HepG2 (cell line): ENCODE measurements at regions not wholly inside any gene's neighbourhood (a gene's known extent, or its start where the extent isn't known, plus 50 kb on each side); places are given as distances from the start of the nearest gene placed in this dataset.
A peak's percentile ranks its signal among the peaks of the same experiment; 100 is the strongest.

Experiments
- ASH2L ChIP-seq: fragments of 300-600, 200-600 bp; sonication (generic); IDR thresholded peaks from 2 replicates; pipeline ENCODE4 v1.7.0; 2017; ENCODE audit warnings: low read depth, mild to moderate bottlenecking, moderate library complexity, mixed read lengths, low read length; ENCODE audit not compliant: insufficient read length
- BRF2 ChIP-seq: sonication (generic); formaldehyde crosslinking; IDR thresholded peaks from 2 replicates; pipeline ENCODE4 v1.8.1; 2022; ENCODE audit warnings: mild to moderate bottlenecking, missing genetic modification reagents
- CEBPG ChIP-seq: IDR thresholded peaks from 2 replicates; pipeline ENCODE4 v1.6.1; 2016
- CENPT ChIP-seq: sonication (generic); formaldehyde crosslinking; IDR thresholded peaks from 2 replicates; pipeline ENCODE4 v1.8.0; 2022; ENCODE audit warnings: low read depth, mild to moderate bottlenecking, moderate library complexity, missing genetic modification reagents
- EP300 ChIP-seq, 3 experiments: sonication (generic) in 1 of 3; formaldehyde crosslinking in 1 of 3; IDR thresholded peaks; 2 replicates each; pipeline versions ENCODE4 v1.5.1 to v1.6.1; 2011 to 2020; ENCODE audit warnings: low read depth in 2 of 3, low read length in 2 of 3, borderline replicate concordance in 1 of 3, improper control_type of control experiment in 1 of 3, mild to moderate bottlenecking in 1 of 3, missing genetic modification reagents in 1 of 3, moderate library complexity in 1 of 3
- ETV5 ChIP-seq: IDR thresholded peaks from 2 replicates; pipeline ENCODE4 v1.6.1; 2018; ENCODE audit warnings: missing biosample characterization, missing genetic modification reagents, inconsistent platforms, borderline replicate concordance
- FOXA1 ChIP-seq, 2 experiments: fragments of 450-650 bp in 1 of 2; sonication (generic) in 1 of 2; formaldehyde crosslinking in 1 of 2; IDR thresholded peaks; 2 replicates each; pipeline versions ENCODE4 v1.4.0 to v1.6.1; 2016 to 2020; ENCODE audit warnings: missing genetic modification reagents in 1 of 2
- FOXP4 ChIP-seq: sonication (generic); formaldehyde crosslinking; IDR thresholded peaks from 2 replicates; pipeline ENCODE4 v1.4.0; 2020; ENCODE audit warnings: missing genetic modification reagents
- GATA4 ChIP-seq: sonication (generic); IDR thresholded peaks from 2 replicates; pipeline ENCODE4 v1.6.1; 2016; ENCODE audit warnings: antibody characterized with exemption, low read depth, borderline replicate concordance
- HOMEZ ChIP-seq: IDR thresholded peaks from 2 replicates; pipeline ENCODE4 v1.6.1; 2016; ENCODE audit warnings: low read depth
- MLX ChIP-seq: IDR thresholded peaks from 2 replicates; pipeline ENCODE4 v1.6.1; 2016
- NFIC ChIP-seq: IDR thresholded peaks from 2 replicates; pipeline ENCODE4 v1.6.1; 2012; ENCODE audit warnings: mild to moderate bottlenecking, low read length, inconsistent platforms
- RELA ChIP-seq: sonication (generic); formaldehyde crosslinking; IDR thresholded peaks from 2 replicates; pipeline ENCODE4 v1.4.0; 2020; ENCODE audit warnings: missing genetic modification reagents
- SNAPC4 ChIP-seq: sonication (generic); formaldehyde crosslinking; IDR thresholded peaks from 2 replicates; pipeline ENCODE4 v1.4.0; 2020; ENCODE audit warnings: mild to moderate bottlenecking, missing genetic modification reagents
- SYNCRIP ChIP-seq: fragments of 200-400 bp; formaldehyde crosslinking; IDR thresholded peaks from 2 replicates; pipeline ENCODE4 v1.6.1; 2018; ENCODE audit warnings: mild to moderate bottlenecking, low read depth, low read length; ENCODE audit not compliant: insufficient read depth
- ZNF367 ChIP-seq: sonication (generic); formaldehyde crosslinking; IDR thresholded peaks from 2 replicates; pipeline ENCODE4 v1.4.0; 2020; ENCODE audit warnings: missing genetic modification reagents, borderline replicate concordance
- ZNF788 ChIP-seq: sonication (generic); formaldehyde crosslinking; IDR thresholded peaks from 2 replicates; pipeline ENCODE4 v1.5.0; 2020; ENCODE audit warnings: mild to moderate bottlenecking, missing genetic modification reagents, borderline replicate concordance

- TF ChIP-seq BRF2 (CRISPR knock-in tag) (no peak), EP300 (IDR thresholded peaks at IDR 0.05; ENCODE audit: low read depth in 2 of 2, low read length in 2 of 2) (no peak; a peak in 2 of 4 replicates), EP300 (CRISPR knock-in tag; IDR thresholded peaks at IDR 0.05; ENCODE audit: borderline replicate concordance) (peak; percentile 19; the same call in 1 of the 2 replicates), CENPT (no peak), FOXP4 (CRISPR knock-in tag) (peak; percentile 63), GATA4 (no peak), SNAPC4 (CRISPR knock-in tag) (no peak), ZNF367 (CRISPR knock-in tag) (no peak), ZNF788 (no peak), RELA (CRISPR knock-in tag) (no peak), ASH2L (peak; percentile 18), SYNCRIP (no peak), HOMEZ (0 out of 2 replicates have a peak, but pooled peaks have one; percentile 34), MLX (CRISPR knock-in tag) (peak; percentile 93), ETV5 (CRISPR knock-in tag) (peak; percentile 36; the same call in 1 of the 2 replicates), NFIC (0 out of 2 replicates have a peak, but pooled peaks have one; percentile 35), CEBPG (peak; percentile 23; the same call in 1 of the 2 replicates), FOXA1 (IDR thresholded peaks at IDR 0.05) (no peak), FOXA1 (CRISPR knock-in tag; IDR thresholded peaks at IDR 0.05) (peak; percentile 6; the same call in 1 of the 2 replicates)
Measured at GRCh38 chr15:62506217-62506805, 341.2 kb upstream of the C2CD4B start (continued).
